Ovary (tissue), 7 donors: ENCODE measurements at regions not wholly inside any gene's neighbourhood (a gene's known extent, or its start where the extent isn't known, plus 50 kb on each side); places are given as distances from the start of the nearest gene placed in this dataset.

Experiments used
- DNase-seq, 5 donors: peaks; one replicate each; pipeline ENCODE4 v3.0.0-alpha.2; 2019 to 2020
- H3K27ac ChIP-seq, 2 donors: fragments of 200-600 bp; one replicate each; pipeline versions ENCODE4 v1.5.1 to v1.8.0; 2019 to 2022
- H3K27me3 ChIP-seq: fragments of 200-600 bp; one replicate; pipeline ENCODE4 v1.8.0; 2022
- H3K36me3 ChIP-seq: fragments of 200-600 bp; sonication (generic); one replicate; pipeline ENCODE4 v1.5.1; 2019
- H3K4me1 ChIP-seq: one replicate; pipeline ENCODE4 v1.8.1; 2013; ENCODE audit warnings: mild to moderate bottlenecking, moderate library complexity; ENCODE audit not compliant: insufficient read depth
- H3K4me3 ChIP-seq: fragments of 200-600 bp; sonication (generic); one replicate; pipeline ENCODE4 v1.5.1; 2017
- H3K9me3 ChIP-seq, 2 donors: fragments of 200-600 bp in 1 of 2; sonication (generic) in 1 of 2; one replicate each; pipeline versions ENCODE4 v1.5.1 to v1.8.1; 2013 to 2019; ENCODE audit warnings: mild to moderate bottlenecking in 1 of 2, moderate library complexity in 1 of 2
- EP300 ChIP-seq: sonication (generic); formaldehyde crosslinking; IDR thresholded peaks from one replicate; pipeline ENCODE4 v1.6.1; 2017; ENCODE audit warnings: antibody characterized with exemption
- POLR2A ChIP-seq: fragments of 450-650 bp; IDR thresholded peaks from one replicate; pipeline ENCODE4 v1.6.1; 2017; ENCODE audit warnings: antibody characterized with exemption, mild to moderate bottlenecking, moderate library complexity
- WGBS, 3 donors: extraction: QIAGEN DNeasy Blood & Tissue Kit in 1 of 3; methylation state at CpG; one replicate each; pipeline versions ENCODE4 v1.1.5 to v1.1.7; 2013 to 2017; 5-methylcytosine and 5-hydroxymethylcytosine counted together
- intact Hi-C, 4 donors: fragments of 100-400 bp; cut with DNase I; formaldehyde crosslinking; loops; one replicate each; pipeline versions ENCODE4 v1.11.0 to v1.15.1; 2022 to 2023
- TF ChIP-seq, protein P1 (sequence below), 3 donors: fragments of 450-650 bp in 2 of 3; fragments of 200-600 bp in 1 of 3; IDR thresholded peaks; one replicate each; pipeline versions ENCODE4 v1.5.1 to v1.8.0; 2016 to 2022; ENCODE audit warnings: antibody characterized with exemption in 3 of 3, mild to moderate bottlenecking in 1 of 3
- donor health status: DM: no; HTN: no; CAD: no; lungs with moderate emphysema.
- donor health status: DM: no; HTN: no; CAD: no.
- donor health status: Bipolar disorder and iron deficiency.
- donor health status: DM: no; HTN: no; CAD: no.
- donor health status: DM: yes; HTN: yes; CAD: no.

- Histone ChIP-seq H3K9me3 (no peaks in the 10 kb centered on the region), H3K36me3 (no peaks in the 10 kb centered on the region), H3K4me3 (no peak overlapping the region), H3K27ac (no peak overlapping the region), H3K4me1 (no peaks in the 10 kb centered on the region), H3K27me3 (no peaks in the 10 kb centered on the region)
- DNase-seq, result no peak
- TF ChIP-seq EP300 (no peak), POLR2A (no peak)
- TF ChIP-seq, protein P1, sequence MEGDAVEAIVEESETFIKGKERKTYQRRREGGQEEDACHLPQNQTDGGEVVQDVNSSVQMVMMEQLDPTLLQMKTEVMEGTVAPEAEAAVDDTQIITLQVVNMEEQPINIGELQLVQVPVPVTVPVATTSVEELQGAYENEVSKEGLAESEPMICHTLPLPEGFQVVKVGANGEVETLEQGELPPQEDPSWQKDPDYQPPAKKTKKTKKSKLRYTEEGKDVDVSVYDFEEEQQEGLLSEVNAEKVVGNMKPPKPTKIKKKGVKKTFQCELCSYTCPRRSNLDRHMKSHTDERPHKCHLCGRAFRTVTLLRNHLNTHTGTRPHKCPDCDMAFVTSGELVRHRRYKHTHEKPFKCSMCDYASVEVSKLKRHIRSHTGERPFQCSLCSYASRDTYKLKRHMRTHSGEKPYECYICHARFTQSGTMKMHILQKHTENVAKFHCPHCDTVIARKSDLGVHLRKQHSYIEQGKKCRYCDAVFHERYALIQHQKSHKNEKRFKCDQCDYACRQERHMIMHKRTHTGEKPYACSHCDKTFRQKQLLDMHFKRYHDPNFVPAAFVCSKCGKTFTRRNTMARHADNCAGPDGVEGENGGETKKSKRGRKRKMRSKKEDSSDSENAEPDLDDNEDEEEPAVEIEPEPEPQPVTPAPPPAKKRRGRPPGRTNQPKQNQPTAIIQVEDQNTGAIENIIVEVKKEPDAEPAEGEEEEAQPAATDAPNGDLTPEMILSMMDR (IDR thresholded peaks at IDR 0.05), result no peak
- 30 to 37% (median 32%) methylated on average over 5 of the region's 5 CpGs for WGBS, 3 donors
- intact Hi-C loops, result no loop called here
Observed at GRCh38 chr5:133754575-133755169, 142.3 kb upstream of the FSTL4 start.

DNA sequence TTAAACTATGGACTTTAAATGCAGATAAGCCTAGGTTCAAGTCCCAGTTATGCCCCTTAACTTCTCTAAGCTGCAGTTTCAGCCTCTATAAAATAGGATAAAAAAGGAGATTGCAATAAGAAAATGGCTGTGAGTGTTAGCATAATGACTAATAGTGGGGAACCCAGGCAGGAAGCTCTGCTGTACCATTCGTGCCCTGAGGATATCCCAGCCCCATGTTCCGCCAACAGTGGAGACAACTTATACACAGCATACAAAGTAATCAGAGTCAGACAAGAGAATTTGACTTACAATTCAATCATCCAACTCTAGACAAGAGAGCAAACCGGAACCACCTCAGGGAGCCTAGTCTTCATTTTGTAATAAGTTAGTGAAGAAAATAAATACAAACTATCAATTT is 141.5 kb upstream of the FSTL4 start:
- Histone ChIP-seq H3K27ac (no peak overlapping the region), H3K36me3 (no peaks in the 10 kb centered on the region), H3K4me3 (no peak overlapping the region), H3K9me3 (no peaks in the 10 kb centered on the region), H3K4me1 (no peaks in the 10 kb centered on the region), H3K27me3 (no peaks in the 10 kb centered on the region)
- 56 to 83% (median 83%) methylated on average over 3 of the region's 3 CpGs for WGBS, 3 donors
- TF ChIP-seq, protein P1 (IDR thresholded peaks at IDR 0.05), result no peak
- no peak for DNase-seq
- intact Hi-C loops, result no loop called here

DNA sequence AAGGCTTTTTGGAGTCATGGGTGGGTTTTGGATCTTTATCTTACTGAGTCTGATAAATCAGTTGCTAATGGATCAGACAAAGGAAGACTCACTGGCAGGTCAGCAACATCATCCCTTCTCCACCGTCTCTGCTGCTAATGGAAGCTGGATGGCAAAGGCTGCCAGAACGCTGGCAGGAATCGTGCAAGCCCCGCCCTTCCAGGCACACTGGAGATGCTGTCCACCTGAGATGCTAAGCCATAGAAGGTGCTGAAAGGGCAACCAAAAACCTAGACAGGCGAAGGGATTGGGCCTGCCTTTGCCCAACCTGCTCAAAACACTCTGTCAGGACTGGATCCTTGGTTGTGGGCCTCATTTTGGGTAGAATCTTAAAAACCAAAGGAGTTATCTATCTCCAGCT is 139.5 kb upstream of the FSTL4 start:
- 77 to 80% (median 80%) methylated on average over 5 of the region's 5 CpGs for WGBS, 3 donors

DNA sequence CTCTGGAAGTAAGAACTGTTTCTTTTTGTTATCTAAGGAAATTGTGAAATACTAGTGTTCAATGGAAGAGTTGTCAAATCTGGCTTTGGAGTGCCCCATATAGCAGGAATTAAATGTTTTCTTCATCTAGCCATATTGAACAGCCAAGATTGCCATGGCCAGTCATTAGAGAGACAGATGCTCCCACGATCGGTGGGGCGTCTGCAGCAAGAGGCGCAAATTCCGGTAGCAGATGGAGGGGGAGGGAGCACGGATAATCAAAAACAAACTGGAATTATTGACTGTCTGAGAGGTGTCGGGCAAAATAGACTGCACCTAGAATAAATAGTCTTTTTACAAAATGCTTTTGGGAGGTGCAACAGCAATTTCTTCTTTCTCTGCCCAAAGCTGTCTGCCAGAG is 139.1 kb upstream of the FSTL4 start:
- Histone ChIP-seq H3K27me3 (no peaks in the 10 kb centered on the region), H3K4me3 (no peak overlapping the region), H3K4me1 (no peaks in the 10 kb centered on the region), H3K27ac (no peak overlapping the region), H3K36me3 (no peaks in the 10 kb centered on the region), H3K9me3 (no peaks in the 10 kb centered on the region)
- 69 to 80% (median 69%) methylated on average over 7 of the region's 7 CpGs for WGBS, 3 donors
- no peak for DNase-seq
- intact Hi-C loops, result no loop called here
- TF ChIP-seq, protein P1 (IDR thresholded peaks at IDR 0.05), result no peak
- TF ChIP-seq POLR2A (no peak), EP300 (no peak)

More for the DNA sequence above, 139.5 kb upstream of the FSTL4 start:
- TF ChIP-seq POLR2A (no peak), EP300 (no peak)
- TF ChIP-seq, protein P1 (IDR thresholded peaks at IDR 0.05), result no peak
- intact Hi-C loops, result no loop called here
- no peaks in the 10 kb centered on the region for H3K27me3 ChIP-seq
- no peak overlapping the region for H3K4me3 ChIP-seq
- no peak for DNase-seq
- H3K27ac ChIP-seq, result no peak overlapping the region
- no peaks in the 10 kb centered on the region for H3K36me3 ChIP-seq
- no peaks in the 10 kb centered on the region for H3K4me1 ChIP-seq
- no peaks in the 10 kb centered on the region for H3K9me3 ChIP-seq
